GM18511 (cell line): ENCODE measurements at regions not wholly inside any gene's neighbourhood (a gene's known extent, or its start where the extent isn't known, plus 50 kb on each side); places are given as distances from the start of the nearest gene placed in this dataset.
A peak's percentile ranks its signal among the peaks of the same experiment; 100 is the strongest.

Experiments used
- ATAC-seq: cut with Tn5 transposase; IDR thresholded peaks from one replicate; pipeline ENCODE4 v1.9.1; 2021; ENCODE audit warnings: mild to moderate bottlenecking, moderate library complexity; ENCODE audit not compliant: unreplicated experiment

- no peak for ATAC-seq
Measured at GRCh38 chr12:89948271-89949175, 239.9 kb upstream of the ATP2B1 start.

GRCh38 chr12:89947437-89948270 lies 239.0 kb upstream of the ATP2B1 start:
- no peak for ATAC-seq

GRCh38 chr12:89946518-89947135 lies 238.0 kb upstream of the ATP2B1 start:
- no peak for ATAC-seq

- ATAC-seq = no peak
Measured at GRCh38 chr12:89945123-89945522, 236.5 kb upstream of the ATP2B1 start.

GRCh38 chr12:89943463-89943862 lies 234.8 kb upstream of the ATP2B1 start:
- no peak for ATAC-seq

- ATAC-seq = no peak
Measured at GRCh38 chr12:89941436-89941835, 232.8 kb upstream of the ATP2B1 start.

- ATAC-seq = no peak
Measured at GRCh38 chr12:89939522-89940215, 231.0 kb upstream of the ATP2B1 start.

GRCh38 chr12:89936631-89937030 lies 228.0 kb upstream of the ATP2B1 start:
- no peak for ATAC-seq

- peak; percentile 89 for ATAC-seq
Measured at GRCh38 chr12:89935850-89936249, 227.2 kb upstream of the ATP2B1 start.

- no peak for ATAC-seq
Measured at GRCh38 chr12:89933911-89934310, 225.3 kb upstream of the ATP2B1 start.

- no peak for ATAC-seq
Measured at GRCh38 chr12:89932954-89933353, 224.3 kb upstream of the ATP2B1 start.

- ATAC-seq = no peak
Measured at GRCh38 chr12:89928467-89928866, 219.8 kb upstream of the ATP2B1 start.

- ATAC-seq = peak; percentile 99
Measured at GRCh38 chr12:89927226-89927698, 218.6 kb upstream of the ATP2B1 start.

- no peak for ATAC-seq
Measured at GRCh38 chr12:89924191-89924590, 215.6 kb upstream of the ATP2B1 start.

- ATAC-seq = no peak
Measured at GRCh38 chr12:89923091-89923490, 214.5 kb upstream of the ATP2B1 start.

- ATAC-seq = no peak
Measured at GRCh38 chr12:89920866-89921265, 212.2 kb upstream of the ATP2B1 start.

- ATAC-seq = no peak
Measured at GRCh38 chr12:89919241-89919906, 210.7 kb upstream of the ATP2B1 start.

GRCh38 chr12:89918172-89918846 lies 209.7 kb upstream of the ATP2B1 start:
- ATAC-seq = no peak

- ATAC-seq = no peak
Measured at GRCh38 chr12:89909753-89910152, 201.1 kb upstream of the ATP2B1 start.

- ATAC-seq = no peak
Measured at GRCh38 chr12:89907659-89908058, 199.0 kb upstream of the ATP2B1 start.
